ENCODE measurements at regions not wholly inside any gene's neighbourhood (a gene's known extent, or its start where the extent isn't known, plus 50 kb on each side); places are given as distances from the start of the nearest gene placed in this dataset.

GRCh38 chr6:147651249-147652063 is 143.0 kb downstream of the SAMD5 start:
- Mint-ChIP-seq H3K4me1 (no peaks in the 10 kb centered on the region), H3K27me3 (ENCODE audit: low read depth in 3 of 3) (peaks cover 2 to 4% (median 3%) of the 10 kb centered on the region in 3 donors), H3K27ac (no peak overlapping the region), H3K9me3 (peaks cover 0 to 11% (median 4%) of the 10 kb centered on the region in 6 donors), H3K4me3 (no peak overlapping the region), H3K36me3 (no peaks in the 10 kb centered on the region)
- DNase-seq = no peak

GRCh38 chr6:147653631-147654030 is 145.1 kb downstream of the SAMD5 start:
- Mint-ChIP-seq H3K27ac (no peak overlapping the region), H3K36me3 (no peaks in the 10 kb centered on the region), H3K9me3 (peaks cover 0 to 7% (median 1%) of the 10 kb centered on the region in 6 donors), H3K4me1 (no peaks in the 10 kb centered on the region), H3K4me3 (no peak overlapping the region), H3K27me3 (ENCODE audit: low read depth in 3 of 3) (peaks cover 0 to 4% (median 3%) of the 10 kb centered on the region in 3 donors)
- no peak for DNase-seq

- Mint-ChIP-seq H3K27ac (no peak overlapping the region), H3K36me3 (no peaks in the 10 kb centered on the region), H3K4me3 (no peak overlapping the region), H3K4me1 (no peaks in the 10 kb centered on the region), H3K27me3 (ENCODE audit: low read depth in 3 of 3) (peaks cover 0 to 4% (median 3%) of the 10 kb centered on the region in 3 donors), H3K9me3 (peaks cover 0 to 7% (median 1%) of the 10 kb centered on the region in 6 donors)
- no peak for DNase-seq
These were observed 145.8 kb downstream of the SAMD5 start for GRCh38 chr6:147654103-147654845.

GRCh38 chr6:147660334-147661311 is 152.1 kb downstream of the SAMD5 start:
- Mint-ChIP-seq H3K27me3 (ENCODE audit: low read depth in 3 of 3) (peaks cover 0 to 2% (median 1%) of the 10 kb centered on the region in 3 donors), H3K4me1 (no peaks in the 10 kb centered on the region), H3K4me3 (no peak overlapping the region), H3K27ac (no peak overlapping the region), H3K36me3 (no peaks in the 10 kb centered on the region), H3K9me3 (peaks cover 0 to 6% (median 2%) of the 10 kb centered on the region in 6 donors)
- DNase-seq = no peak

- no peak for DNase-seq
- Mint-ChIP-seq H3K4me3 (no peak overlapping the region), H3K4me1 (no peaks in the 10 kb centered on the region), H3K27ac (no peak overlapping the region), H3K36me3 (no peaks in the 10 kb centered on the region), H3K27me3 (ENCODE audit: low read depth in 3 of 3) (peaks cover 1 to 4% (median 2%) of the 10 kb centered on the region in 3 donors), H3K9me3 (peaks cover 0 to 9% (median 2%) of the 10 kb centered on the region in 6 donors)
These were observed 154.2 kb downstream of the SAMD5 start for GRCh38 chr6:147662646-147663045.

GRCh38 chr6:147664092-147664491 is 155.6 kb downstream of the SAMD5 start:
- no peak for DNase-seq
- Mint-ChIP-seq H3K27ac (no peak overlapping the region), H3K4me3 (no peak overlapping the region), H3K27me3 (ENCODE audit: low read depth in 3 of 3) (peaks cover 1 to 4% (median 2%) of the 10 kb centered on the region in 3 donors), H3K36me3 (no peaks in the 10 kb centered on the region), H3K4me1 (no peaks in the 10 kb centered on the region), H3K9me3 (peaks cover 0 to 9% (median 2%) of the 10 kb centered on the region in 6 donors)

- no peak for DNase-seq
- no peak overlapping the region for H3K4me3 Mint-ChIP-seq
- H3K4me1 Mint-ChIP-seq = no peaks in the 10 kb centered on the region
- peaks cover 0 to 4% (median 0%) of the 10 kb centered on the region in 3 donors for H3K27me3 Mint-ChIP-seq (ENCODE audit: low read depth in 3 of 3)
- H3K9me3 Mint-ChIP-seq = peaks cover 0 to 12% (median 5%) of the 10 kb centered on the region in 6 donors
- H3K27ac Mint-ChIP-seq = no peak overlapping the region
- H3K36me3 Mint-ChIP-seq = no peaks in the 10 kb centered on the region
These were observed 157.8 kb downstream of the SAMD5 start for GRCh38 chr6:147666255-147666654.

- Mint-ChIP-seq H3K4me1 (no peaks in the 10 kb centered on the region), H3K27me3 (ENCODE audit: low read depth in 3 of 3) (peaks cover 0 to 4% (median 0%) of the 10 kb centered on the region in 3 donors), H3K4me3 (no peak overlapping the region), H3K9me3 (peaks cover 0 to 12% (median 5%) of the 10 kb centered on the region in 6 donors), H3K36me3 (no peaks in the 10 kb centered on the region), H3K27ac (no peak overlapping the region)
- DNase-seq = no peak
These were observed 158.6 kb downstream of the SAMD5 start for GRCh38 chr6:147667082-147667481.

GRCh38 chr6:147674099-147674498 is 165.6 kb downstream of the SAMD5 start:
- no peak overlapping the region for H3K27ac Mint-ChIP-seq
- H3K27me3 Mint-ChIP-seq (ENCODE audit: low read depth in 3 of 3) = peaks cover 0 to 2% (median 0%) of the 10 kb centered on the region in 3 donors
- H3K36me3 Mint-ChIP-seq = no peaks in the 10 kb centered on the region
- H3K4me1 Mint-ChIP-seq = no peaks in the 10 kb centered on the region
- H3K9me3 Mint-ChIP-seq = peaks cover 4 to 11% (median 7%) of the 10 kb centered on the region in 6 donors
- no peak for DNase-seq
- H3K4me3 Mint-ChIP-seq = no peak overlapping the region

- no peak overlapping the region for H3K4me3 Mint-ChIP-seq
- H3K27ac Mint-ChIP-seq = no peak overlapping the region
- peaks cover 1 to 8% (median 4%) of the 10 kb centered on the region in 6 donors for H3K9me3 Mint-ChIP-seq
- peaks cover 0 to 2% (median 0%) of the 10 kb centered on the region in 3 donors for H3K27me3 Mint-ChIP-seq (ENCODE audit: low read depth in 3 of 3)
- no peaks in the 10 kb centered on the region for H3K36me3 Mint-ChIP-seq
- DNase-seq = no peak
- H3K4me1 Mint-ChIP-seq = no peaks in the 10 kb centered on the region
These were observed 166.3 kb downstream of the SAMD5 start for GRCh38 chr6:147674794-147675193.

- H3K36me3 Mint-ChIP-seq = no peaks in the 10 kb centered on the region
- no peak overlapping the region for H3K27ac Mint-ChIP-seq
- DNase-seq = no peak
- peaks cover 0 to 2% (median 0%) of the 10 kb centered on the region in 3 donors for H3K27me3 Mint-ChIP-seq (ENCODE audit: low read depth in 3 of 3)
- no peak overlapping the region for H3K4me3 Mint-ChIP-seq
- no peaks in the 10 kb centered on the region for H3K4me1 Mint-ChIP-seq
- peaks cover 0 to 7% (median 3%) of the 10 kb centered on the region in 6 donors for H3K9me3 Mint-ChIP-seq
These were observed 166.8 kb downstream of the SAMD5 start for GRCh38 chr6:147675281-147675680.

GRCh38 chr6:147676495-147677199 is 168.2 kb downstream of the SAMD5 start:
- Mint-ChIP-seq H3K9me3 (peaks cover 0 to 7% (median 3%) of the 10 kb centered on the region in 6 donors), H3K4me3 (no peak overlapping the region)

GRCh38 chr6:147677647-147678046 is 169.2 kb downstream of the SAMD5 start:
- H3K4me1 Mint-ChIP-seq = no peaks in the 10 kb centered on the region

More at GRCh38 chr6:147676495-147677199, 168.2 kb downstream of the SAMD5 start:
- Mint-ChIP-seq H3K27me3 (ENCODE audit: low read depth in 3 of 3) (peaks cover 0 to 2% (median 0%) of the 10 kb centered on the region in 3 donors), H3K4me1 (no peaks in the 10 kb centered on the region), H3K36me3 (no peaks in the 10 kb centered on the region), H3K27ac (no peak overlapping the region)
- DNase-seq = no peak

More at GRCh38 chr6:147677647-147678046, 169.2 kb downstream of the SAMD5 start:
- Mint-ChIP-seq H3K27me3 (ENCODE audit: low read depth in 3 of 3) (peaks cover 0 to 2% (median 2%) of the 10 kb centered on the region in 3 donors), H3K9me3 (peaks cover 0 to 9% (median 3%) of the 10 kb centered on the region in 6 donors), H3K36me3 (no peaks in the 10 kb centered on the region), H3K27ac (no peak overlapping the region), H3K4me3 (no peak overlapping the region)
- DNase-seq = no peak

Measured in immature natural killer cell (primary cell).